Endothelial cell of umbilical vein (primary cell): ENCODE measurements at regions not wholly inside any gene's neighbourhood (a gene's known extent, or its start where the extent isn't known, plus 50 kb on each side); places are given as distances from the start of the nearest gene placed in this dataset.

Experiments
- BruUV-seq: library from RNA; stranded (reverse); fragments of 400-500 nt; replicated peaks from 2 replicates; lab custom pipeline; 2021; lab: Mats Ljungman, UMichigan
- CTCF ChIA-PET: fragments of 300-600, 350-600 bp; sonication (Branson Sonifier 250); formaldehyde crosslinking; loops from one replicate; lab custom pipeline; 2021; ENCODE audit warnings: antibody characterized with exemption, inconsistent platforms; lab: Charles Lee
- POLR2A ChIA-PET: fragments of 300-600, 350-600 bp; sonication (Branson Sonifier 250); formaldehyde crosslinking; loops from one replicate; lab custom pipeline; 2021; ENCODE audit warnings: antibody characterized with exemption, inconsistent platforms; lab: Charles Lee
- DNase-seq: peaks from one replicate; pipeline ENCODE4 v3.0.0-alpha.2; 2011; ENCODE audit warnings: low read depth, low spot score
- FAIRE-seq: peaks from 2 replicates; lab custom pipeline; 2011; peaks lifted over from hg19 to GRCh38; lab: Jason Lieb, UNC
- H2AFZ ChIP-seq: 2 replicates; pipeline ENCODE4 v1.6.0; 2012; ENCODE audit warnings: low read depth, low read length, control low read depth, inconsistent platforms
- H3K27ac ChIP-seq: 2 replicates; pipeline ENCODE4 v1.5.1; 2011; ENCODE audit warnings: low read depth, mild to moderate bottlenecking, control low read depth, low read length, moderate library complexity; ENCODE audit not compliant: insufficient read depth
- H3K27me3 ChIP-seq, 2 experiments: 2 replicates each; pipeline versions ENCODE4 v1.6.0 to v1.6.1; 2011; ENCODE audit warnings: low read length in 2 of 2, mixed read lengths in 1 of 2; ENCODE audit not compliant: control insufficient read depth in 2 of 2, insufficient read depth in 2 of 2
- H3K36me3 ChIP-seq, 2 experiments: 2 replicates in 1 of 2; 3 replicates in 1 of 2; pipeline ENCODE4 v1.5.1; 2011; ENCODE audit warnings: low read length in 2 of 2, mild to moderate bottlenecking in 1 of 2, moderate library complexity in 1 of 2; ENCODE audit not compliant: control insufficient read depth in 2 of 2, insufficient read depth in 2 of 2; ENCODE audit errors: extremely low read depth in 1 of 2
- H3K4me1 ChIP-seq: 3 replicates; pipeline ENCODE4 v1.5.1; 2011; ENCODE audit warnings: mild to moderate bottlenecking, low read length; ENCODE audit not compliant: control insufficient read depth, insufficient read depth; ENCODE audit errors: extremely low read depth
- H3K4me2 ChIP-seq: 2 replicates; pipeline ENCODE4 v1.6.1; 2011; ENCODE audit warnings: low read length, control low read depth, mixed read lengths; ENCODE audit not compliant: insufficient read depth
- H3K4me3 ChIP-seq, 3 experiments: fragments of 200-600 bp in 1 of 3; sonication (generic), shearing (Covaris generic) in 1 of 3; replicated peaks in 1 of 3; 2 replicates each; pipeline ENCODE4 v1.5.1; 2011 to 2016; ENCODE audit warnings: control low read depth in 3 of 3, low read length in 3 of 3, mild to moderate bottlenecking in 2 of 3, inconsistent platforms in 1 of 3, low read depth in 1 of 3, moderate library complexity in 1 of 3; ENCODE audit not compliant: insufficient read depth in 1 of 3
- H3K79me2 ChIP-seq: 2 replicates; pipeline ENCODE4 v1.6.0; 2012; ENCODE audit warnings: low read length, inconsistent platforms; ENCODE audit not compliant: control insufficient read depth, insufficient read depth
- H3K9ac ChIP-seq: replicated peaks from 2 replicates; pipeline ENCODE3; 2011; ENCODE audit warnings: low read length, control low read depth; ENCODE audit not compliant: insufficient read depth; ENCODE audit errors: extremely low read depth
- H3K9me1 ChIP-seq: replicated peaks from 3 replicates; pipeline ENCODE4 v1.6.0; 2011; ENCODE audit warnings: mild to moderate bottlenecking, low read length; ENCODE audit not compliant: control insufficient read depth, insufficient read depth; ENCODE audit errors: extremely low read depth
- H3K9me3 ChIP-seq: replicated peaks from 2 replicates; pipeline ENCODE4 v1.5.1; 2012; ENCODE audit warnings: low read length, inconsistent platforms; ENCODE audit not compliant: control insufficient read depth, insufficient read depth
- H4K20me1 ChIP-seq: replicated peaks from 2 replicates; pipeline ENCODE3; 2011; ENCODE audit warnings: mild to moderate bottlenecking, low read length; ENCODE audit not compliant: control insufficient read depth, insufficient read depth; ENCODE audit errors: extremely low read depth
- CTCF ChIP-seq, 2 donors: IDR thresholded peaks; 1 replicate in 1 of 2; 2 replicates in 1 of 2; pipeline ENCODE4 v1.5.1; 2011; ENCODE audit warnings: low read length in 2 of 2, mild to moderate bottlenecking in 2 of 2, moderate library complexity in 2 of 2, control low read depth in 1 of 2, inconsistent platforms in 1 of 2, low read depth in 1 of 2; ENCODE audit not compliant: insufficient read depth in 1 of 2; ENCODE audit errors: extremely low read depth in 1 of 2
- EZH2 ChIP-seq: IDR thresholded peaks from 2 replicates; pipeline ENCODE4 v1.6.1; 2012; ENCODE audit warnings: borderline replicate concordance, low read depth, mild to moderate bottlenecking, moderate library complexity, low read length, inconsistent platforms; ENCODE audit not compliant: severe bottlenecking
- JUN ChIP-seq: IDR thresholded peaks from 2 replicates; pipeline ENCODE4 v1.6.1; 2011; ENCODE audit warnings: borderline replicate concordance, low read depth; ENCODE audit not compliant: insufficient read length, insufficient read depth
- MAX ChIP-seq: IDR thresholded peaks from 2 replicates; pipeline ENCODE4 v1.6.1; 2011; ENCODE audit not compliant: insufficient read depth, insufficient read length
- MYC ChIP-seq: IDR thresholded peaks from one replicate; pipeline ENCODE4 v1.6.1; 2011; ENCODE audit warnings: mild to moderate bottlenecking, low read depth, low read length
- POLR2AphosphoS5 ChIP-seq: IDR thresholded peaks from 2 replicates; pipeline ENCODE4 v1.6.1; 2012; ENCODE audit warnings: low read depth, mild to moderate bottlenecking, control low read depth, low read length, moderate library complexity; ENCODE audit not compliant: insufficient read depth
- dilution Hi-C: fragments of 300-500 bp; cut with MboI; formaldehyde crosslinking; loops from one replicate; pipeline ENCODE4 v1.15.0; 2019; ENCODE audit warnings: low sequenced_read_pairs; ENCODE audit not compliant: extremely low pct_ligation_motif_present
- intact Hi-C: fragments of 100-400 bp; cut with micrococcal nuclease; formaldehyde crosslinking; loops from one replicate; pipeline ENCODE4 v1.10.0; 2022

GRCh38 chr10:81548160-81548559, 326.8 kb upstream of the NRG3 start:
- ChIA-PET POLR2A (no interaction called here), CTCF (no interaction called here)
- no TSS peak for BruUV-seq
- H4K20me1 ChIP-seq, result no peaks in the 10 kb centered on the region
- H3K9ac ChIP-seq, result no peak overlapping the region
- intact Hi-C loops (no loop called here), dilution Hi-C loops (no loop called here)
- no peaks in the 10 kb centered on the region for H3K9me1 ChIP-seq
- H3K27me3 ChIP-seq, result no peaks in the 10 kb centered on the region
- FAIRE-seq (no peak), DNase-seq (no peak)
- H3K9me3 ChIP-seq, result no peaks in the 10 kb centered on the region
- no peak overlapping the region for H3K27ac ChIP-seq
- H3K4me1 ChIP-seq, result no peaks in the 10 kb centered on the region
- no peak overlapping the region for H2AFZ ChIP-seq
- H3K4me3 ChIP-seq, result no peak overlapping the region
- no peaks in the 10 kb centered on the region for H3K36me3 ChIP-seq
- H3K4me2 ChIP-seq, result no peak overlapping the region
- no peaks in the 10 kb centered on the region for H3K79me2 ChIP-seq
- TF ChIP-seq POLR2AphosphoS5 (no peak), MYC (no peak), CTCF (IDR thresholded peaks at IDR 0.05; ENCODE audit: extremely low read depth in 1 of 2, insufficient read depth in 1 of 2, low read depth in 1 of 2, low read length in 2 of 2) (no peak), JUN (no peak)

GRCh38 chr10:81564143-81564542, 310.9 kb upstream of the NRG3 start:
- TF ChIP-seq MAX (no peak), EZH2 (no peak)
- FAIRE-seq (no peak), DNase-seq (no peak)
- Histone ChIP-seq H3K4me1 (no peaks in the 10 kb centered on the region), H3K4me3 (no peak overlapping the region), H3K36me3 (no peaks in the 10 kb centered on the region), H3K79me2 (no peaks in the 10 kb centered on the region), H4K20me1 (no peaks in the 10 kb centered on the region), H3K9me1 (no peaks in the 10 kb centered on the region), H3K9ac (no peak overlapping the region), H3K27ac (no peak overlapping the region), H2AFZ (no peak overlapping the region), H3K4me2 (no peak overlapping the region), H3K27me3 (no peaks in the 10 kb centered on the region), H3K9me3 (no peaks in the 10 kb centered on the region)
- ChIA-PET POLR2A (no interaction called here), CTCF (no interaction called here)
- BruUV-seq, result no TSS peak
- intact Hi-C loops (no loop called here), dilution Hi-C loops (no loop called here)
